ENCODE measurements at regions not wholly inside any gene's neighbourhood (a gene's known extent, or its start where the extent isn't known, plus 50 kb on each side); places are given as distances from the start of the nearest gene placed in this dataset.

- H3K27me3 ChIP-seq, result no peaks in the 10 kb centered on the region
- no peak overlapping the region for H3K27ac ChIP-seq
- H3K36me3 ChIP-seq, result peaks cover 0 to 84% (median 80%) of the 10 kb centered on the region in 11 experiments; a peak in 17 of 22 replicates
- TF ChIP-seq Cebpa-rat (IDR thresholded peaks at IDR 0.05), result no peak
- peaks cover 58 to 85% (median 83%) of the 10 kb centered on the region in 11 experiments for H3K9me3 ChIP-seq (replicated peaks in 1 of 11)
- peak overlapping the region in 2 of 10 experiments; percentile 22 to 35; a peak in 4 of 20 replicates for H3K4me3 ChIP-seq
- H4K20me1 ChIP-seq, result no peaks in the 10 kb centered on the region
- H3K9ac ChIP-seq, result no peak overlapping the region
- peaks cover 0 to 32% (median 17%) of the 10 kb centered on the region in 10 experiments; a peak in 15 of 20 replicates for H3K4me1 ChIP-seq
- H3K4me2 ChIP-seq, result no peak overlapping the region
These were observed 419.4 kb upstream of the CLINT1 start for GRCh38 chr5:158278216-158278925.

DNA sequence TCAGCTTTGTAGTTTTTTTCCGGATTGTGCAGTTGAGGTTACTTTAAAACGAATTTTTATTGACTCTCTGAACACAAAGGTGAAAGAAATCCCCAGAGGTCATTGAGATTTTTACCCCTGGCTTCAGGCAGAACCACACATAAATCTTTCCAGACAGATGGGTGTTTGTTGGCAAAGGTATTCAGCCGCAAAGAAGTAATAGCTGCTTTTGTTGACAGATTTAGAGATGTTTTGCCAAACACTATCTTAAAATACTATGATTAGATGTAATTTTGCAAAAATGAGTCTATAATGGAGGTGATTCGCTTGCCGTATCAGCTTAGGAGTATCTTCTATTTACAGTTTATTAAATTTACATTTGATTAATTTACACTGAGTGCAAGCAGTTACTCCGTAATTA is 418.3 kb upstream of the CLINT1 start:
- Histone ChIP-seq H3K4me3 (peak overlapping the region in 2 of 10 experiments; percentile 2 to 15; a peak in 1 of 20 replicates), H3K27me3 (no peaks in the 10 kb centered on the region), H3K4me1 (peaks cover 0 to 21% (median 6%) of the 10 kb centered on the region in 10 experiments; a peak in 13 of 20 replicates), H4K20me1 (no peaks in the 10 kb centered on the region), H3K9ac (no peak overlapping the region), H3K27ac (no peak overlapping the region), H3K4me2 (no peak overlapping the region), H3K9me3 (replicated peaks in 1 of 11) (peaks cover 58 to 96% (median 94%) of the 10 kb centered on the region in 11 experiments), H3K36me3 (peaks cover 0 to 95% (median 91%) of the 10 kb centered on the region in 11 experiments; a peak in 17 of 22 replicates)
- TF ChIP-seq Cebpa-rat (IDR thresholded peaks at IDR 0.05), result no peak

GRCh38 chr5:158276692-158277091 is 417.7 kb upstream of the CLINT1 start:
- Histone ChIP-seq H3K4me3 (peak overlapping the region in 1 of 10 experiments; percentile 15; a peak in 1 of 20 replicates), H3K36me3 (peaks cover 0 to 100% (median 97%) of the 10 kb centered on the region in 11 experiments; a peak in 17 of 22 replicates), H3K4me1 (peaks cover 0 to 15% (median 2%) of the 10 kb centered on the region in 10 experiments; a peak in 9 of 20 replicates), H3K27me3 (no peaks in the 10 kb centered on the region), H3K9me3 (replicated peaks in 1 of 11) (peaks cover 58 to 100% (median 99%) of the 10 kb centered on the region in 11 experiments), H3K9ac (no peak overlapping the region), H4K20me1 (no peaks in the 10 kb centered on the region), H3K4me2 (no peak overlapping the region), H3K27ac (no peak overlapping the region)
- no peak for TF ChIP-seq Cebpa-rat (IDR thresholded peaks at IDR 0.05)

- Histone ChIP-seq H3K27ac (no peak overlapping the region), H3K4me2 (no peak overlapping the region), H4K20me1 (no peaks in the 10 kb centered on the region), H3K4me3 (no peak overlapping the region), H3K27me3 (no peaks in the 10 kb centered on the region), H3K4me1 (peaks cover 0 to 6% (median 0%) of the 10 kb centered on the region in 10 experiments; a peak in 2 of 20 replicates), H3K36me3 (peaks cover 0 to 100% (median 100%) of the 10 kb centered on the region in 11 experiments; a peak in 17 of 22 replicates), H3K9ac (no peak overlapping the region), H3K9me3 (replicated peaks in 1 of 11) (peaks cover 49 to 100% (median 100%) of the 10 kb centered on the region in 11 experiments)
- TF ChIP-seq Cebpa-rat (IDR thresholded peaks at IDR 0.05), result no peak
These were observed 416.6 kb upstream of the CLINT1 start for GRCh38 chr5:158275511-158275910.

DNA sequence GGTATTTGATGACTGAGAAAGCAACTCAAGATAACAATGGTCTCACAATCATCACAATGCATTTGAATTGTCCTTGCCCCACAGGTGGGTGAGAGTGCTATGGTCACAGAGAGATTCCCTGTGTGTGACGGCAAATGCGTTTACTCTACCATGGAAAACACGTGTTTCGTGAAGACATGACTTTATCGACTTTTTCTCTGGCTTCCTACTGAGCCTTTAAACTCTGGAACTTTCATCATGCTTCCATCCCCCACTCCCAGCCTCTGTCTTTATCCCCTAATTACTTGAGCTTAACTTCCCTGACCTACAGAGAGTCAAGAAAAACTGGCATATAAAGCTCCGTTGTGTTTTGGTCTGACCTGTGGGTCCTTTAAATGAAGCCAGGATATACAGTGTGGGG is 414.1 kb upstream of the CLINT1 start:
- no peak overlapping the region for H3K4me2 ChIP-seq
- H3K4me3 ChIP-seq, result no peak overlapping the region
- peaks cover 30 to 93% (median 91%) of the 10 kb centered on the region in 11 experiments for H3K9me3 ChIP-seq (replicated peaks in 1 of 11)
- H3K4me1 ChIP-seq, result no peaks in the 10 kb centered on the region; a peak in 1 of 20 replicates
- no peaks in the 10 kb centered on the region for H3K27me3 ChIP-seq
- H3K27ac ChIP-seq, result no peak overlapping the region
- no peak overlapping the region for H3K9ac ChIP-seq
- TF ChIP-seq Cebpa-rat (IDR thresholded peaks at IDR 0.05), result no peak
- H4K20me1 ChIP-seq, result no peaks in the 10 kb centered on the region
- H3K36me3 ChIP-seq, result peaks cover 0 to 92% (median 90%) of the 10 kb centered on the region in 11 experiments; a peak in 18 of 22 replicates

- no peaks in the 10 kb centered on the region; a peak in 1 of 20 replicates for H3K4me1 ChIP-seq
- H3K36me3 ChIP-seq, result peaks cover 0 to 92% (median 90%) of the 10 kb centered on the region in 11 experiments; a peak in 17 of 22 replicates
- H3K4me2 ChIP-seq, result no peak overlapping the region
- no peak overlapping the region for H3K4me3 ChIP-seq
- H3K27me3 ChIP-seq, result no peaks in the 10 kb centered on the region
- H3K9ac ChIP-seq, result no peak overlapping the region
- no peaks in the 10 kb centered on the region for H4K20me1 ChIP-seq
- no peak overlapping the region for H3K27ac ChIP-seq
- peaks cover 31 to 93% (median 91%) of the 10 kb centered on the region in 11 experiments for H3K9me3 ChIP-seq (replicated peaks in 1 of 11)
- no peak for TF ChIP-seq Cebpa-rat (IDR thresholded peaks at IDR 0.05)
These were observed 413.5 kb upstream of the CLINT1 start for GRCh38 chr5:158272409-158272808.

DNA sequence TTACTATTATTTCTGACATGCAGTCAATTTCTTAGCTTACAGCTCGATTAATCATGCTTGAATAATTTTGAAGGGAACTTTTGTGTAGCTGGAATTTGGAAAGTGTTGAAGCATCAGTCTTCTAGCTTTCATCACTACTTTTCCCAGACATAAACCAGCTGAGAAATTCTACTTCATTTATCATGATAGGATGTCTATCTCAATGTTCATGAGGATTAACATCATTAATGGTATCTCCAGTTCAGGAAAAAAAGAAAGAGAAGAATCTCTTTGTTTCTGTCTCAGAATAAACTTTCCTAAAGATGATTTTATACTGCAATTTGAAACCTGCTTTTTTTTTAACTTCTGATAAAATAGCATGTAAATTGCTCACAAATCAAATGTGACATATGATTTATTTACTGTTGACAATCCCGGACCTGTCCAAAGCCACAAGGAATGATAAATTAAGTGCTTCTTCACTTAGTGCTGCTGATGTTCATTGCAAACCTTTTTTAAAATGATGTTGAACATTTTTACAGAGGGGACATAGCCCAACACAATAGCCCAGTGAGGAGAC is 412.1 kb upstream of the CLINT1 start:
- Histone ChIP-seq H3K27ac (no peak overlapping the region), H3K36me3 (peaks cover 0 to 92% (median 90%) of the 10 kb centered on the region in 11 experiments; a peak in 17 of 22 replicates), H3K4me1 (no peaks in the 10 kb centered on the region; a peak in 1 of 20 replicates), H3K9me3 (replicated peaks in 1 of 11) (peaks cover 33 to 93% (median 91%) of the 10 kb centered on the region in 11 experiments), H3K9ac (no peak overlapping the region), H3K4me3 (no peak overlapping the region), H4K20me1 (no peaks in the 10 kb centered on the region), H3K27me3 (no peaks in the 10 kb centered on the region), H3K4me2 (no peak overlapping the region)
- TF ChIP-seq Cebpa-rat (IDR thresholded peaks at IDR 0.05), result no peak

- H3K27ac ChIP-seq, result no peak overlapping the region
These were observed 409.3 kb upstream of the CLINT1 start for GRCh38 chr5:158268286-158268685.

GRCh38 chr5:158267228-158267627 is 408.3 kb upstream of the CLINT1 start:
- Histone ChIP-seq H3K9me3 (replicated peaks in 1 of 11) (peaks cover 21 to 84% (median 74%) of the 10 kb centered on the region in 11 experiments), H3K27me3 (no peaks in the 10 kb centered on the region), H4K20me1 (no peaks in the 10 kb centered on the region), H3K4me2 (no peak overlapping the region), H3K9ac (no peak overlapping the region), H3K36me3 (peaks cover 0 to 92% (median 83%) of the 10 kb centered on the region in 11 experiments; a peak in 17 of 22 replicates), H3K4me1 (no peaks in the 10 kb centered on the region), H3K4me3 (no peak overlapping the region), H3K27ac (no peak overlapping the region)
- no peak for TF ChIP-seq Cebpa-rat (IDR thresholded peaks at IDR 0.05)

More at GRCh38 chr5:158268286-158268685, 409.3 kb upstream of the CLINT1 start:
- Histone ChIP-seq H3K9me3 (replicated peaks in 1 of 11) (peaks cover 21 to 92% (median 81%) of the 10 kb centered on the region in 11 experiments), H3K36me3 (peaks cover 0 to 92% (median 84%) of the 10 kb centered on the region in 11 experiments; a peak in 17 of 22 replicates), H4K20me1 (no peaks in the 10 kb centered on the region), H3K4me1 (no peaks in the 10 kb centered on the region), H3K4me3 (no peak overlapping the region), H3K4me2 (no peak overlapping the region), H3K9ac (no peak overlapping the region), H3K27me3 (no peaks in the 10 kb centered on the region)
- no peak for TF ChIP-seq Cebpa-rat (IDR thresholded peaks at IDR 0.05)
